HEK293 (cell line): ENCODE measurements at regions not wholly inside any gene's neighbourhood (a gene's known extent, or its start where the extent isn't known, plus 50 kb on each side); places are given as distances from the start of the nearest gene placed in this dataset.

ENCODE experiments used
- YY1 ChIP-seq: fragments of 450-650 bp; formaldehyde crosslinking; IDR thresholded peaks from 2 replicates; pipeline ENCODE4 v1.5.1; 2018; ENCODE audit warnings: missing biosample characterization, missing genetic modification characterization
- ZNF670 ChIP-seq: fragments of 450-650 bp; formaldehyde crosslinking; IDR thresholded peaks from 2 replicates; pipeline ENCODE4 v1.5.1; 2016; ENCODE audit warnings: missing biosample characterization, missing genetic modification characterization, low read depth
- TF ChIP-seq, protein P1 (sequence below): fragments of 450-650 bp; formaldehyde crosslinking; IDR thresholded peaks from 2 replicates; pipeline ENCODE4 v1.5.1; 2016; ENCODE audit warnings: missing biosample characterization, missing genetic modification characterization

DNA sequence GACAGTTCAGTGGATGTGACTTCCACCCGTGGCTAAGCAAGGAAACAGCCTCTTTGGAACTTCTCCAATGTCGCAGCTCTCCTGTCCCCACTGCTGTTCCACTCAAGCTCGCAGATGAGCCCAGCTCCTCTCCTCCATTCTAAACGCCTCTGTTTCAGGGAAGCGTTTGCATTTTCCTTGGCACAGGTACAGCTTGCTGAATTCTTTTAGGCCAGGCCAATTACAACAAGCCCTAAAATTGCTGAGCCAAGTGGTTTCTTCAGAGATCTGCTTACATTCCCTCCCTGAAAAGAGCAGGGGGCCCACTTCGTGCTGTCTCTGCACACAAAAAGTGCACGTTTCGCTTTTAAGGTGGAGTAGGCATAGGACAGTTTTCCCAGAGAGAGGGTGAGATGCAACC is 91.5 kb upstream of the BLID start:
- no peak for TF ChIP-seq ZNF670 (tag by site-specific recombination)
- TF ChIP-seq, protein P1, sequence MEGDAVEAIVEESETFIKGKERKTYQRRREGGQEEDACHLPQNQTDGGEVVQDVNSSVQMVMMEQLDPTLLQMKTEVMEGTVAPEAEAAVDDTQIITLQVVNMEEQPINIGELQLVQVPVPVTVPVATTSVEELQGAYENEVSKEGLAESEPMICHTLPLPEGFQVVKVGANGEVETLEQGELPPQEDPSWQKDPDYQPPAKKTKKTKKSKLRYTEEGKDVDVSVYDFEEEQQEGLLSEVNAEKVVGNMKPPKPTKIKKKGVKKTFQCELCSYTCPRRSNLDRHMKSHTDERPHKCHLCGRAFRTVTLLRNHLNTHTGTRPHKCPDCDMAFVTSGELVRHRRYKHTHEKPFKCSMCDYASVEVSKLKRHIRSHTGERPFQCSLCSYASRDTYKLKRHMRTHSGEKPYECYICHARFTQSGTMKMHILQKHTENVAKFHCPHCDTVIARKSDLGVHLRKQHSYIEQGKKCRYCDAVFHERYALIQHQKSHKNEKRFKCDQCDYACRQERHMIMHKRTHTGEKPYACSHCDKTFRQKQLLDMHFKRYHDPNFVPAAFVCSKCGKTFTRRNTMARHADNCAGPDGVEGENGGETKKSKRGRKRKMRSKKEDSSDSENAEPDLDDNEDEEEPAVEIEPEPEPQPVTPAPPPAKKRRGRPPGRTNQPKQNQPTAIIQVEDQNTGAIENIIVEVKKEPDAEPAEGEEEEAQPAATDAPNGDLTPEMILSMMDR (tag by site-specific recombination), result no peak
- TF ChIP-seq YY1 (tag by site-specific recombination), result no peak
